Liver (tissue), 8 donors: ENCODE measurements at regions not wholly inside any gene's neighbourhood (a gene's known extent, or its start where the extent isn't known, plus 50 kb on each side); places are given as distances from the start of the nearest gene placed in this dataset.

Experiments used
- DNase-seq: peaks from one replicate; pipeline ENCODE4 v3.0.0-alpha.2; 2017; ENCODE audit warnings: low spot score
- H3K27ac ChIP-seq, 2 donors: one replicate each; pipeline ENCODE4 v1.7.0; 2013; ENCODE audit warnings: inconsistent platforms in 2 of 2, low read length in 2 of 2, control low read depth in 1 of 2, low read depth in 1 of 2, mild to moderate bottlenecking in 1 of 2
- H3K27me3 ChIP-seq, 4 donors: one replicate each; pipeline versions ENCODE4 v1.6.1 to v1.7.0; 2013; ENCODE audit warnings: low read length in 3 of 4, inconsistent platforms in 1 of 4, mild to moderate bottlenecking in 1 of 4, moderate library complexity in 1 of 4; ENCODE audit not compliant: control insufficient read depth in 4 of 4, insufficient read depth in 4 of 4
- H3K36me3 ChIP-seq, 4 donors: one replicate each; pipeline versions ENCODE4 v1.6.1 to v1.7.0; 2013; ENCODE audit warnings: low read length in 3 of 4, mild to moderate bottlenecking in 3 of 4, low read depth in 1 of 4, moderate library complexity in 1 of 4; ENCODE audit not compliant: control insufficient read depth in 4 of 4, insufficient read depth in 3 of 4
- H3K4me1 ChIP-seq, 4 donors: one replicate each; pipeline versions ENCODE4 v1.6.1 to v1.7.0; 2013; ENCODE audit warnings: low read length in 3 of 4, mild to moderate bottlenecking in 3 of 4, moderate library complexity in 1 of 4; ENCODE audit not compliant: control insufficient read depth in 4 of 4, insufficient read depth in 4 of 4
- H3K4me3 ChIP-seq, 3 donors: one replicate each; pipeline versions ENCODE4 v1.6.1 to v1.7.0; 2013; ENCODE audit warnings: low read length in 3 of 3, control low read depth in 1 of 3, low read depth in 1 of 3, mild to moderate bottlenecking in 1 of 3
- H3K9ac ChIP-seq, 2 donors: one replicate each; pipeline ENCODE4 v1.7.0; 2013; ENCODE audit warnings: low read length in 2 of 2, mild to moderate bottlenecking in 2 of 2, moderate library complexity in 2 of 2, control low read depth in 1 of 2, low read depth in 1 of 2
- H3K9me3 ChIP-seq, 4 donors: one replicate each; pipeline versions ENCODE4 v1.6.1 to v1.7.0; 2013; ENCODE audit warnings: low read length in 3 of 4; ENCODE audit not compliant: control insufficient read depth in 4 of 4
- EGR1 ChIP-seq, 2 donors: IDR thresholded peaks; 2 replicates each; pipeline ENCODE4 v1.6.1; 2016 to 2018; ENCODE audit warnings: antibody characterized with exemption in 2 of 2, low read depth in 2 of 2
- FOXA1 ChIP-seq: IDR thresholded peaks from 2 replicates; pipeline ENCODE4 v1.6.1; 2016; ENCODE audit warnings: antibody characterized with exemption
- HNF4A ChIP-seq, 2 donors: conservative IDR thresholded peaks; 2 replicates each; pipeline ENCODE4 v1.6.1; 2016; ENCODE audit warnings: antibody characterized with exemption in 2 of 2, mild to moderate bottlenecking in 2 of 2
- HNF4G ChIP-seq: IDR thresholded peaks from 2 replicates; pipeline ENCODE4 v1.6.1; 2016; ENCODE audit warnings: antibody characterized with exemption
- JUND ChIP-seq, 2 donors: IDR thresholded peaks; 2 replicates each; pipeline ENCODE4 v1.6.1; 2016; ENCODE audit warnings: antibody characterized with exemption in 2 of 2
- NR2F2 ChIP-seq: IDR thresholded peaks from 2 replicates; pipeline ENCODE4 v1.6.1; 2016; ENCODE audit warnings: antibody characterized with exemption
- RXRA ChIP-seq, 2 donors: IDR thresholded peaks; 2 replicates each; pipeline ENCODE4 v1.6.1; 2017 to 2018; ENCODE audit warnings: antibody characterized with exemption in 2 of 2, mild to moderate bottlenecking in 1 of 2
- TAF1 ChIP-seq: conservative IDR thresholded peaks from 2 replicates; pipeline ENCODE4 v1.6.1; 2016; ENCODE audit warnings: antibody characterized with exemption, mild to moderate bottlenecking
- YY1 ChIP-seq: IDR thresholded peaks from 2 replicates; pipeline ENCODE4 v1.6.1; 2016; ENCODE audit warnings: antibody characterized with exemption, mild to moderate bottlenecking
- WGBS: extraction: QIAGEN DNeasy Blood & Tissue Kit; methylation state at CpG from one replicate; pipeline ENCODE4 v1.1.7; 2013; 5-methylcytosine and 5-hydroxymethylcytosine counted together
- TF ChIP-seq, protein P1 (sequence below): IDR thresholded peaks from 2 replicates; pipeline ENCODE4 v1.6.1; 2016; ENCODE audit warnings: antibody characterized with exemption, mild to moderate bottlenecking
- TF ChIP-seq, protein P2 (sequence below): fragments of 150-350 bp; IDR thresholded peaks from 2 replicates; pipeline ENCODE4 v1.5.1; 2017; ENCODE audit warnings: improper control_type of control experiment, low read depth, low read length; ENCODE audit not compliant: missing input control
- TF ChIP-seq, protein P3 (sequence below): IDR thresholded peaks from 2 replicates; pipeline ENCODE4 v1.6.1; 2016; ENCODE audit warnings: antibody characterized with exemption
- TF ChIP-seq, protein P4 (sequence below): IDR thresholded peaks from 2 replicates; pipeline ENCODE4 v1.6.1; 2016; ENCODE audit warnings: antibody characterized with exemption
- TF ChIP-seq, protein P5 (sequence below): IDR thresholded peaks from 2 replicates; pipeline ENCODE4 v1.6.1; 2016; ENCODE audit warnings: antibody characterized with exemption
- donor health status: healthy.
- donor health status: healthy.
- donor health status: healthy.
- donor health status: healthy.
- donor health status: healthy.

DNA sequence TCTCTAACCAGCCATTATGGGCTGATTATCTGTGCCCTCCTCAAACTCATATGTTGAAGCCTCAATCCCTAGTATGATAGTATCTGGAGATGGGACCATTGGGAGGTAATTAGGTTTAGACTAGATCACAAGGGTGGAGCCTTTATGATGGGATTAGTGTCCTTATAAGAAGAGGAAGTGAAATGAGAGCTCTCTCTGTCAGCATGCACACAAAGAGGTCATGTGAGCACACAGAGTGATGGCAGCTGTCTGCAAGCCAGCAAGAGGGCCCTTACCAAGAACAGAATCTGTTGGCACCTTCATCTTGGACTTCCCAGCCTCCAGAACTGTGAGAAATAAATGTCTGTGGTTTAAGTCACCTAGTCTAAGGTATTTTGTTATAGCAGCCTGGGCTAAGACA, 101.9 kb downstream of the PCTP start (continued):
- TF ChIP-seq EGR1 (IDR thresholded peaks at IDR 0.05; ENCODE audit: low read depth in 2 of 2): no peak

DNA sequence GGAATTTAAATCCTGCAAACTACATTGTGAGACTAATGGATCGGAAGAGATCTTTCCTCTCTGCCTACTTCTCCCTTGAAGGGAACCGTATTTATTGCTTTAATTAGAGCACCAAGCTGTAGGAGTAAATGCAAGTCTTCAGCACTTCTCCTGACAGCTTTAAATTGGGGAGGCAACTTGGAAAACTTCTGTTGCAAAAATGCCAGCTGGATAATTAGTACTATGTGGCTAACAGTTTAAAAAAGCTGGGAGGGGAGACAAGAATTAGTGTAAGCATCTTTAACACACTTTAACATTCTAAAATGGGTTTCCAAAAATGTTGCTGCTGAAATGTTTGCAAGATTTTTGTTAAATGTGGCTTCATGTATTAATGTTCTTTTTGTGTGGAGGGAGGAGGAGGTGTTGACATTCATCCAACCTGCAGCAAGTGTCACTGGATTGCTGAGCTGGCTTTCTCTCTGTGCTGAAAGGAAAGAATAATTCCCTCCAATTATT, 108.5 kb downstream of the PCTP start:
- H3K4me3 ChIP-seq: no peak overlapping the region
- H3K9ac ChIP-seq: no peak overlapping the region
- H3K36me3 ChIP-seq: no peaks in the 10 kb centered on the region
- H3K27ac ChIP-seq: no peak overlapping the region
- WGBS: 89% methylated on average over 2 of the region's 2 CpGs
- no peak for DNase-seq
- no peaks in the 10 kb centered on the region for H3K4me1 ChIP-seq
- TF ChIP-seq TAF1 (no peak), HNF4A (conservative IDR thresholded peaks at IDR 0.05) (no peak), YY1 (no peak), HNF4G (no peak), FOXA1 (no peak), RXRA (IDR thresholded peaks at IDR 0.05) (no peak), EGR1 (IDR thresholded peaks at IDR 0.05; ENCODE audit: low read depth in 2 of 2) (no peak), JUND (IDR thresholded peaks at IDR 0.05) (no peak), NR2F2 (no peak)
- TF ChIP-seq, protein P1, sequence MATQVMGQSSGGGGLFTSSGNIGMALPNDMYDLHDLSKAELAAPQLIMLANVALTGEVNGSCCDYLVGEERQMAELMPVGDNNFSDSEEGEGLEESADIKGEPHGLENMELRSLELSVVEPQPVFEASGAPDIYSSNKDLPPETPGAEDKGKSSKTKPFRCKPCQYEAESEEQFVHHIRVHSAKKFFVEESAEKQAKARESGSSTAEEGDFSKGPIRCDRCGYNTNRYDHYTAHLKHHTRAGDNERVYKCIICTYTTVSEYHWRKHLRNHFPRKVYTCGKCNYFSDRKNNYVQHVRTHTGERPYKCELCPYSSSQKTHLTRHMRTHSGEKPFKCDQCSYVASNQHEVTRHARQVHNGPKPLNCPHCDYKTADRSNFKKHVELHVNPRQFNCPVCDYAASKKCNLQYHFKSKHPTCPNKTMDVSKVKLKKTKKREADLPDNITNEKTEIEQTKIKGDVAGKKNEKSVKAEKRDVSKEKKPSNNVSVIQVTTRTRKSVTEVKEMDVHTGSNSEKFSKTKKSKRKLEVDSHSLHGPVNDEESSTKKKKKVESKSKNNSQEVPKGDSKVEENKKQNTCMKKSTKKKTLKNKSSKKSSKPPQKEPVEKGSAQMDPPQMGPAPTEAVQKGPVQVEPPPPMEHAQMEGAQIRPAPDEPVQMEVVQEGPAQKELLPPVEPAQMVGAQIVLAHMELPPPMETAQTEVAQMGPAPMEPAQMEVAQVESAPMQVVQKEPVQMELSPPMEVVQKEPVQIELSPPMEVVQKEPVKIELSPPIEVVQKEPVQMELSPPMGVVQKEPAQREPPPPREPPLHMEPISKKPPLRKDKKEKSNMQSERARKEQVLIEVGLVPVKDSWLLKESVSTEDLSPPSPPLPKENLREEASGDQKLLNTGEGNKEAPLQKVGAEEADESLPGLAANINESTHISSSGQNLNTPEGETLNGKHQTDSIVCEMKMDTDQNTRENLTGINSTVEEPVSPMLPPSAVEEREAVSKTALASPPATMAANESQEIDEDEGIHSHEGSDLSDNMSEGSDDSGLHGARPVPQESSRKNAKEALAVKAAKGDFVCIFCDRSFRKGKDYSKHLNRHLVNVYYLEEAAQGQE: no peak
- TF ChIP-seq, protein P2, sequence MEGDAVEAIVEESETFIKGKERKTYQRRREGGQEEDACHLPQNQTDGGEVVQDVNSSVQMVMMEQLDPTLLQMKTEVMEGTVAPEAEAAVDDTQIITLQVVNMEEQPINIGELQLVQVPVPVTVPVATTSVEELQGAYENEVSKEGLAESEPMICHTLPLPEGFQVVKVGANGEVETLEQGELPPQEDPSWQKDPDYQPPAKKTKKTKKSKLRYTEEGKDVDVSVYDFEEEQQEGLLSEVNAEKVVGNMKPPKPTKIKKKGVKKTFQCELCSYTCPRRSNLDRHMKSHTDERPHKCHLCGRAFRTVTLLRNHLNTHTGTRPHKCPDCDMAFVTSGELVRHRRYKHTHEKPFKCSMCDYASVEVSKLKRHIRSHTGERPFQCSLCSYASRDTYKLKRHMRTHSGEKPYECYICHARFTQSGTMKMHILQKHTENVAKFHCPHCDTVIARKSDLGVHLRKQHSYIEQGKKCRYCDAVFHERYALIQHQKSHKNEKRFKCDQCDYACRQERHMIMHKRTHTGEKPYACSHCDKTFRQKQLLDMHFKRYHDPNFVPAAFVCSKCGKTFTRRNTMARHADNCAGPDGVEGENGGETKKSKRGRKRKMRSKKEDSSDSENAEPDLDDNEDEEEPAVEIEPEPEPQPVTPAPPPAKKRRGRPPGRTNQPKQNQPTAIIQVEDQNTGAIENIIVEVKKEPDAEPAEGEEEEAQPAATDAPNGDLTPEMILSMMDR: no peak
- TF ChIP-seq, protein P3, sequence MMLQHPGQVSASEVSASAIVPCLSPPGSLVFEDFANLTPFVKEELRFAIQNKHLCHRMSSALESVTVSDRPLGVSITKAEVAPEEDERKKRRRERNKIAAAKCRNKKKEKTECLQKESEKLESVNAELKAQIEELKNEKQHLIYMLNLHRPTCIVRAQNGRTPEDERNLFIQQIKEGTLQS: no peak
- TF ChIP-seq, protein P4, sequence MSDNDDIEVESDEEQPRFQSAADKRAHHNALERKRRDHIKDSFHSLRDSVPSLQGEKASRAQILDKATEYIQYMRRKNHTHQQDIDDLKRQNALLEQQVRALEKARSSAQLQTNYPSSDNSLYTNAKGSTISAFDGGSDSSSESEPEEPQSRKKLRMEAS: no peak
- TF ChIP-seq, protein P5, sequence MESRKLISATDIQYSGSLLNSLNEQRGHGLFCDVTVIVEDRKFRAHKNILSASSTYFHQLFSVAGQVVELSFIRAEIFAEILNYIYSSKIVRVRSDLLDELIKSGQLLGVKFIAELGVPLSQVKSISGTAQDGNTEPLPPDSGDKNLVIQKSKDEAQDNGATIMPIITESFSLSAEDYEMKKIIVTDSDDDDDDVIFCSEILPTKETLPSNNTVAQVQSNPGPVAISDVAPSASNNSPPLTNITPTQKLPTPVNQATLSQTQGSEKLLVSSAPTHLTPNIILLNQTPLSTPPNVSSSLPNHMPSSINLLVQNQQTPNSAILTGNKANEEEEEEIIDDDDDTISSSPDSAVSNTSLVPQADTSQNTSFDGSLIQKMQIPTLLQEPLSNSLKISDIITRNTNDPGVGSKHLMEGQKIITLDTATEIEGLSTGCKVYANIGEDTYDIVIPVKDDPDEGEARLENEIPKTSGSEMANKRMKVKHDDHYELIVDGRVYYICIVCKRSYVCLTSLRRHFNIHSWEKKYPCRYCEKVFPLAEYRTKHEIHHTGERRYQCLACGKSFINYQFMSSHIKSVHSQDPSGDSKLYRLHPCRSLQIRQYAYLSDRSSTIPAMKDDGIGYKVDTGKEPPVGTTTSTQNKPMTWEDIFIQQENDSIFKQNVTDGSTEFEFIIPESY: no peak
- H3K9me3 ChIP-seq: no peaks in the 10 kb centered on the region
- no peaks in the 10 kb centered on the region for H3K27me3 ChIP-seq
